HEK293 (cell line): ENCODE measurements at regions not wholly inside any gene's neighbourhood (a gene's known extent, or its start where the extent isn't known, plus 50 kb on each side); places are given as distances from the start of the nearest gene placed in this dataset.

Experiments
- ELK4 ChIP-seq: IDR thresholded peaks from 2 replicates; pipeline ENCODE4 v1.6.1; 2011; ENCODE audit warnings: mild to moderate bottlenecking, low read depth, low read length, borderline replicate concordance
- ZNF302 ChIP-seq: fragments of 450-650 bp; formaldehyde crosslinking; IDR thresholded peaks from 2 replicates; pipeline ENCODE4 v1.5.1; 2016; ENCODE audit warnings: missing biosample characterization, missing genetic modification characterization, low read depth

- TF ChIP-seq ELK4, result no peak
- TF ChIP-seq ZNF302 (tag by site-specific recombination), result no peak
Measured at GRCh38 chr3:127356381-127356780, 68.5 kb upstream of the PRR20G start.
